Naive B cell (primary cell): ENCODE measurements at regions not wholly inside any gene's neighbourhood (a gene's known extent, or its start where the extent isn't known, plus 50 kb on each side); places are given as distances from the start of the nearest gene placed in this dataset.
A peak's percentile ranks its signal among the peaks of the same experiment; 100 is the strongest.
"Not testable (repeated sequence)": the region's sequence is repeated elsewhere in the genome, so short reads cannot be mapped to it uniquely, and the experiment has no call there.

ENCODE experiments used
- ATAC-seq, 2 donors: fragments of 150-1000 bp; cut with Tn5 transposase; 2 replicates each; pipeline ENCODE4 v1.10.0; 2021; ENCODE audit warnings: low read depth in 2 of 2, mild to moderate bottlenecking in 2 of 2, moderate library complexity in 2 of 2
- DNase-seq: peaks from one replicate; pipeline ENCODE4 v3.0.0; 2022
- H3K27ac Mint-ChIP-seq, 6 donors: one replicate each; pipeline ENCODE4 v1.8.0; 2020 to 2022; ENCODE audit warnings: mild to moderate bottlenecking in 6 of 6, mixed read lengths in 6 of 6, moderate library complexity in 5 of 6, inconsistent platforms in 2 of 6
- H3K27me3 Mint-ChIP-seq, 3 donors: one replicate each; pipeline ENCODE4 v1.8.0; 2021 to 2022; ENCODE audit warnings: mixed read lengths in 3 of 3, mild to moderate bottlenecking in 1 of 3
- H3K36me3 Mint-ChIP-seq, 2 donors: one replicate each; pipeline ENCODE4 v1.8.0; 2020 to 2022; ENCODE audit warnings: mixed read lengths in 2 of 2, inconsistent platforms in 1 of 2, mild to moderate bottlenecking in 1 of 2
- H3K4me1 Mint-ChIP-seq, 3 donors: one replicate each; pipeline ENCODE4 v1.8.0; 2020 to 2022; ENCODE audit warnings: mixed read lengths in 3 of 3, inconsistent platforms in 1 of 3, mild to moderate bottlenecking in 1 of 3, moderate library complexity in 1 of 3
- H3K4me3 Mint-ChIP-seq, 8 donors: one replicate each; pipeline ENCODE4 v1.8.0; 2020 to 2022; ENCODE audit warnings: mild to moderate bottlenecking in 8 of 8, mixed read lengths in 8 of 8, moderate library complexity in 8 of 8, inconsistent platforms in 2 of 8
- H3K9me3 Mint-ChIP-seq, 7 donors: one replicate each; pipeline ENCODE4 v1.8.0; 2020 to 2022; ENCODE audit warnings: mixed read lengths in 7 of 7, mild to moderate bottlenecking in 5 of 7, inconsistent platforms in 2 of 7, moderate library complexity in 1 of 7

DNA sequence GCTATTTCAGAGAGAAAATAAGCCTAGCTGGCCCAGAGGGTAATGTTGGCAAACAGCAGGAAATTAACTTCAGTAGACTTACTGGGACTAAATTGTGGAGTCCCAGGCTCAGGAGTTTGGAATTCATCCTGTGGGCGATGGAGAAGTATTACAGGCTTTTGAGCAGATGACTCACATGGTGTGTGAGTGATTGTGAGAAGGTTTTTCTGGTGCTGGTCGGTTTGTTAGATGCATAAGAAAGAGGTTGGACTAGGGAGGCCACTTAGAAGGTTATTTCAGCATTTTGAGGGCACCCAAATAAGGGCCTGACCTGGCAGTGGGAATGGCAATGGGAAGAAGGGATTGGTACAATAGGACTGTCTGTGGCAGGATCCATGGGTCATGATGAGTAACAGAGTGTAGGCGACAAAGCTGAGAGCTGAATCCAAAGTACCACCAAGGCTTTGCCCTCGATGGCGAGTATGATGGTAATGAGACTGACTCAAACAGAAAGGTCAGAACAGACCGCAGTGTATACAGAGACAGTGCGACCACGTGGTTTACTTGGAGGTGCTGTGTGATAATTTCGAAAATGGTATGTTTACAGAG lies 69.2 kb upstream of the KIF26B start:
- H3K4me3 Mint-ChIP-seq: no peak overlapping the region
- peak overlapping the region in 1 of 6 donors; percentile 10 for H3K27ac Mint-ChIP-seq
- no peaks in the 10 kb centered on the region for H3K27me3 Mint-ChIP-seq
- no peak for DNase-seq
- no peak for ATAC-seq
- H3K9me3 Mint-ChIP-seq: no peaks in the 10 kb centered on the region
- no peaks in the 10 kb centered on the region for H3K4me1 Mint-ChIP-seq
- peaks cover 4 to 15% of the 10 kb centered on the region in 2 donors for H3K36me3 Mint-ChIP-seq

DNA sequence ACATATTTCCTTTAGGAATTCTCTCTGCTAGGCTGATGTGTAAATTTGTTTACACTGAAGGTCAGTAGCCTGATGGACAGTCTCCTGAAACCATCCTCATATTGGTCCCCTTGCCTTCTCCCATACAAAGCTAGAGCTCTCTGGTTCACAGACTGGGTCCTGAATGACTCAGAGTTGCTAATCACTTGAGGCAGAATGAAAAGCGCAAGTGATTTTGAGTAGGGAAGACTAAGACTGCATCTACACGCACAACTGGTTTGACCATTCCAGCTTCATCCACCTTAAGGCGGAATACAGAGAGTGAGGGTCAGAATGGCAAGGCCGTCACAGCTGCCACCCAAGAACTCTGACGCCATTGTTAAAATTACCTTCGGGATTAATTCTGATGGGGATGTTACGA lies 70.2 kb upstream of the KIF26B start:
- H3K27me3 Mint-ChIP-seq: no peaks in the 10 kb centered on the region
- no peaks in the 10 kb centered on the region for H3K4me1 Mint-ChIP-seq
- H3K4me3 Mint-ChIP-seq: no peak overlapping the region
- no peak overlapping the region for H3K27ac Mint-ChIP-seq
- ATAC-seq (no peak), DNase-seq (no peak)
- H3K36me3 Mint-ChIP-seq: peaks cover 4 to 15% of the 10 kb centered on the region in 2 donors
- H3K9me3 Mint-ChIP-seq: no peaks in the 10 kb centered on the region

DNA sequence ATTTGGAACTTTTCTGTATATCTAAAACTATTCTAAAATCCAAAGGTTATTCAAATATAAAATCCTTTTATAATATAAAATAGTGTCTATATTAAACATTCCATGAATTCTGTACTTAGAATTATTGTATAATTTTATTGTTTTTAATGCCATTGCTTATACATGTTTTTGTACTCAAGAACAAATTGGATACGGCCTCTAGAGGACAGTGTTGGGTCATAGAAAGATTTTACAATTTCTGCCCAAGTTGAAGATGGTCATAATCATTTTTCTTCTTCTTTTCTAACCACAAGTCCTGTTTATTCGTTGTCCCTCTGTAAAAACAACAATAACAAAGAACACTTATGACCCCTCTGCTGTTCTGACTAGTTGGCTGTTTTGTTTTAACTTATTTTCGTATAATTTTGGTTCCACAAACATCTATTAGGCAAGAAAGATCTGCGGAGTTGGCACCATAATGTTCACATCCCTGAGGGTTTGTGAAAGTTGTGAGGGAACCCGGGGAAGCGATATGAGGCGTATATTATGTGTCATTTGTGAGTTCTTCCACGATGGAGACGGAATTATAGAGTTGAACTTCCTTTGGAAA lies 75.7 kb upstream of the KIF26B start:
- H3K36me3 Mint-ChIP-seq: peaks cover 4 to 7% of the 10 kb centered on the region in 2 donors
- no peaks in the 10 kb centered on the region for H3K4me1 Mint-ChIP-seq
- H3K27ac Mint-ChIP-seq: no peak overlapping the region
- ATAC-seq (no peak), DNase-seq (no peak)
- no peaks in the 10 kb centered on the region for H3K27me3 Mint-ChIP-seq
- no peak overlapping the region for H3K4me3 Mint-ChIP-seq
- peaks cover 0 to 3% (median 0%) of the 10 kb centered on the region in 7 donors for H3K9me3 Mint-ChIP-seq

DNA sequence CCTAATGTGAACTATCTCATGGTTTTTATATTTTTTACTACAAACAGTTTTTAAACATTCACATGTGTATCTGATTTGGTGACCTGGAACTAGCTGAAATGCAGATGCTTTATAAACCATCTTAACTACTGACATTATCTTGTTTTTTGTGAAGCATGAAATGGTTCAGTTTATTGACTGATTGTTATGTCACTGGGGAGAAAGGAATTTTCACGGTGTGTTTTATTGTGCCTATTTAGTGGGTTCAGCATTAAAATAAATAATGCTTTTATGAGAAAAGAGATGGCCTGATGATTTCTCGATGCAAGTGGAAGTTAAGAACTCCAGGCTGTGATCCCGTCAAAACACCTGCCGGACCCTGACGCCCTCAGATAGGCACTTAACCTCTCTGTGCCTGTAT lies 79.9 kb upstream of the KIF26B start:
- H3K27me3 Mint-ChIP-seq: no peaks in the 10 kb centered on the region
- peaks cover 0 to 9% (median 4%) of the 10 kb centered on the region in 7 donors for H3K9me3 Mint-ChIP-seq
- ATAC-seq: no peak
- H3K4me3 Mint-ChIP-seq: no peak overlapping the region
- peaks cover 8 to 15% of the 10 kb centered on the region in 2 donors for H3K36me3 Mint-ChIP-seq
- DNase-seq: no peak
- no peak overlapping the region for H3K27ac Mint-ChIP-seq
- H3K4me1 Mint-ChIP-seq: no peaks in the 10 kb centered on the region

DNA sequence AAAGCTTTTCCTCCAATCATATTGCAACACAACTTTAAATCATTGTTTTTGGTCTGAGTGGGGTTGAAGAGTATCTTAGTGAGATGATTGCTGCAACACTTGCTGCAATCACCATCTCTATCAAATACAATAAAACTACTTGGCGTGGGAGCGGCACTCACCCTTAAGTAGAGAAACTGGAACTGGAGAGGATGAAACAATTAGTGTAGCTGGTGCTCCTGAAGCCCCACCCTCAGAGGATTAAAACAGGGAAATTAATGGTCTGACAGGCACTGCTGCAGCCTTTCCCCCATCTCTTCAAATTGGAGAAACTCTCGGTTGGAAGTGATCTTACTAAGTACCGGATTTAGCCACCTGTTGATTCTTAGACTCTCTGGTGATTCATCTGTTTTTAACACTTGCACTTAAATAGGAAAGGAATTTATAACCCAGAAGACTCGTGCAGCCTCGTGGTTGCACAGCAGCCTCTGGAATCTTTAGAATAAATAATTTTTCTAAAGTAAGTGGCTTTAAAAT lies 80.5 kb upstream of the KIF26B start:
- peaks cover 8 to 15% of the 10 kb centered on the region in 2 donors for H3K36me3 Mint-ChIP-seq
- H3K4me3 Mint-ChIP-seq: no peak overlapping the region
- H3K27ac Mint-ChIP-seq: no peak overlapping the region

DNA sequence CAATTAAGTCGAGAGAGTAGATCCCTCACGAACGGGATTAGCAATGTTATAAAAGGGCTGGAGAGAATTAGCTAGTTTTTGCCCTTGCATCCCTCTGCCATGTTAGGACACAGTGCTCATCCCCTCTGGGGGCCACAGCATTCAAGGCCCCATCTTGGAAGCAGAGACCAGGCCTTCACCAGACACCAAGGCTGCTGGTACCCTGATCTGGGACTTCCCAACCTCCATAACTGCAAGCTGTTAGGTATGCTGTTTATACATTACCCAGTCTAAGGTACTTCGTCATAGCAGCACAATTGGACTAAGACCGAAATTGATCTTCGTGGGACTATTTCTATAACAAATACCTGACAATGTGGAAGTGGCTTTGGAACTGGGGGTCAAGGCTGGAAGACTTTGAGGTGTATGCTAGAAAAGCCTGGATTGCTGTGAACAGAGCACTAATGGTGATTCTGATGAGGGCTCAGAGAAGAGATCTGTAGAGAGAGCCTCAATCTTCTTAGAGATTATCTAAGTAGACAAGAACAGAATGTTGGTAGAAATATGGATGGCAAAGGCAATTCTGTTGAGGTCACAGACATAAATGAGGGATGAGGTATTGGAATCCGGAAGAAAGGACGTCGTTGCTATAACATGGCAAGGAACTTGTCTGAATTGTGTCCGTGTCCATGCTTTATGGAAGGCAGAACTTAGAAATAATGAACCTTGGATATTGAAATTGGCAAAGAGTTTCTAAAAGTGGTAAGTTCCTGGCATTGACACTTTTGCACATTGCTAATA lies 83.8 kb upstream of the KIF26B start:
- no peak for DNase-seq
- no peaks in the 10 kb centered on the region for H3K4me1 Mint-ChIP-seq
- peaks cover 8 to 15% of the 10 kb centered on the region in 2 donors for H3K36me3 Mint-ChIP-seq
- H3K27me3 Mint-ChIP-seq: no peaks in the 10 kb centered on the region
- no peak overlapping the region for H3K4me3 Mint-ChIP-seq
- ATAC-seq: no peak
- H3K27ac Mint-ChIP-seq: no peak overlapping the region
- H3K9me3 Mint-ChIP-seq: peaks cover 0 to 11% (median 4%) of the 10 kb centered on the region in 7 donors

More for the DNA sequence above, 80.5 kb upstream of the KIF26B start:
- no peaks in the 10 kb centered on the region for H3K27me3 Mint-ChIP-seq
- ATAC-seq (no peak), DNase-seq (no peak)
- H3K9me3 Mint-ChIP-seq: peaks cover 0 to 11% (median 4%) of the 10 kb centered on the region in 7 donors
- no peaks in the 10 kb centered on the region for H3K4me1 Mint-ChIP-seq

DNA sequence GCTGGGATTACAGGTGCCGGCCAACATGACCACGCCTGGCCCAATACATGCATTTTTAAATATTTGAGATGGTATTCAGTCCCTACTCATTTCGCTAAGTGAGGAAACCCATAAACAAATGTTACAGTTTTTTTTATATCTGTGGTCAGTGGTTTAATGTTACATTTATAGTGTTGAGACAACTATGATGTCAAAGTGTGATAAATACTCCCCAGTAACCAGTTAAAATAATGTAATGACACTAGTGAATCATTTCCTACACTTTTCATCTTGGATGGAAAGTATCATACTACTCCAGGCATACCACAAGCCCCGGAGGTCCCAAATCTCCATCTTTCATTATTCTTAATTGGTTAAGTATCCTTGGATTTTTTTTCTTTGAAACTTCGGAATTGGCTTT lies 87.5 kb upstream of the KIF26B start:
- Mint-ChIP-seq H3K4me3 (no peak overlapping the region), H3K27ac (no peak overlapping the region), H3K36me3 (peaks cover 8 to 11% of the 10 kb centered on the region in 2 donors), H3K27me3 (no peaks in the 10 kb centered on the region), H3K4me1 (no peaks in the 10 kb centered on the region), H3K9me3 (peaks cover 0 to 11% (median 0%) of the 10 kb centered on the region in 7 donors)
- DNase-seq: no peak
- ATAC-seq: no peak

DNA sequence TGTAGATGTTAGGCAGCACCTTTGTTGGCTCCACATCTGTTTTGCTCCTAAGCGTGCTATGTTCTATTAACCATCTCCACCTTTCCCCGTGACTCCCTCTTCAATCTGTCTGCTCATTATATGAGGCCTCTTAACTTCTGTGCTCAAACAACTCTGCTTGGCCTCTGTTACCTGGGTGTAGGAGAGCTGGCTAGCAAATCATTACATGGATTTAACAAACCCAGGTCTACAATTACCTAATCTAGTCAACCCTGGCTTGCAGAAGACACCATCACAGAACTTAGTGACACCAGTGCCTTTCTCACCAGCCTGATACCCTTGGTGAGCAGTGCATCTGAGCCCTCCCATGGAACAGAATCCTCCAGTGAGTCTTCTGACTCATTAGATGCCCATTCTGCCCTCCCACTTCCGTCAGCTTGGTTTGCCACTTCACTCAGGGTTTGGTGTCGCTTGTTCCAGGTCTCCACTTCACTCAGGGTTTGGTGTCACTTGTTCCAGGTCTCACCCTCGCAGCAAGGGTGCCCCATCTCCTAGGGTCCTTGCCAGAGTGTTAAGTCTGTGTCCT lies 92.0 kb upstream of the KIF26B start:
- no peak overlapping the region for H3K4me3 Mint-ChIP-seq
- ATAC-seq (no peak), DNase-seq (no peak)
- no peaks in the 10 kb centered on the region for H3K36me3 Mint-ChIP-seq
- no peaks in the 10 kb centered on the region for H3K9me3 Mint-ChIP-seq
- no peaks in the 10 kb centered on the region for H3K4me1 Mint-ChIP-seq
- H3K27me3 Mint-ChIP-seq: no peaks in the 10 kb centered on the region
- no peak overlapping the region for H3K27ac Mint-ChIP-seq

DNA sequence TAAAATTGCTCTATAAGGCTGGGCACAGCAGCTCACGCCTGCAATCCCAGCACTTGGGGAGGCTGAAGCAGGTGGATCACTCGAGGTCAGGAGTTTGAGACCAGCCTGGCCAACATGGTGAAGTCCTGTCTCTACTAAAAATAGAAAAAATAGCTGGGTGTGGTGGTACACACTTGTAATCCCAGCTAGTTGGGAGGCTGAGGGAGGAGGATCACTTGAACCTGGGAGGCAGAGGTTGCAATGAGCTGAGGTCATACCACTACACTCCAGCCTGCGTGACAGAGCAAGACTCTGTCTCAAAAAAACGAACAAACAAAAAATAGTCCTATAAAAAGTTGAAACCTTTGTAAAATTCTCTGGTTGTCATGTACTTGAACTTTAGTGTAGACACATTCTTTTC lies 93.0 kb upstream of the KIF26B start:
- not testable (repeated sequence) for ATAC-seq, H3K27ac Mint-ChIP-seq, H3K9me3 Mint-ChIP-seq, H3K4me1 Mint-ChIP-seq, H3K27me3 Mint-ChIP-seq, DNase-seq, H3K4me3 Mint-ChIP-seq, H3K36me3 Mint-ChIP-seq

DNA sequence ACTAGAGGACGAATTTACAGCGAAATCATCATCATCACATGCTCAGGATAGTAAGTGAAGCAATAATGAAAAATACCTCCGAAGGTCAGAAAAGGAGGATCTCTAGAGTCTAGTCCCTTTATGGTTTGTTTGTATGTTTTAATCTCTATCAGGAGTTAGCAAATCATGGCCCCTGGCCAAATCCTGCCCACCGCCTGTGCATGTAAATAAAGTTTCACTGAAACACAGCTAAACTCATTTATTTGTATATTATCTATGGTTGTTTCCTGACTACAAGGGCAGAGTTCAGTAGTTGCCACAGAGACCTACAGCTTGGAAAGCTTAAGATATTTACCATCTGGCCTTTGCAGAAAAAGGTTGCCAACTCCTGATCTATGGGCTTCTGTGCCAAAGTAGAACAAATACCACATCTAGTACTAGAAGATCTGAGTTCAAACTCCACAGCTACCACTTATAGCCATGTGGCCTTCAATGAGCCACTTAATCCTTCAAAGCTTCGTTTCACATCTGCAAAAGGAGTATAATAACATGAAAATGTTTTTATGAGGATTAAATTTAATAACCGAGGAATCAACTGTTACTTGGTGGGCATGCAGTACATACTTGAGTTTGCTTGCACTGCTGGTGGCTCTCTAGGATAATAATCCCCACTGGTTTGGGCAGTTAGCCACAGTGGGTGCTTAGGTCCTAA lies 94.0 kb upstream of the KIF26B start:
- no peak for DNase-seq
- no peak for ATAC-seq
- Mint-ChIP-seq H3K4me1 (no peaks in the 10 kb centered on the region), H3K36me3 (peaks cover 0 to 2% of the 10 kb centered on the region in 2 donors), H3K27ac (no peak overlapping the region), H3K4me3 (no peak overlapping the region), H3K27me3 (no peaks in the 10 kb centered on the region), H3K9me3 (no peaks in the 10 kb centered on the region)

DNA sequence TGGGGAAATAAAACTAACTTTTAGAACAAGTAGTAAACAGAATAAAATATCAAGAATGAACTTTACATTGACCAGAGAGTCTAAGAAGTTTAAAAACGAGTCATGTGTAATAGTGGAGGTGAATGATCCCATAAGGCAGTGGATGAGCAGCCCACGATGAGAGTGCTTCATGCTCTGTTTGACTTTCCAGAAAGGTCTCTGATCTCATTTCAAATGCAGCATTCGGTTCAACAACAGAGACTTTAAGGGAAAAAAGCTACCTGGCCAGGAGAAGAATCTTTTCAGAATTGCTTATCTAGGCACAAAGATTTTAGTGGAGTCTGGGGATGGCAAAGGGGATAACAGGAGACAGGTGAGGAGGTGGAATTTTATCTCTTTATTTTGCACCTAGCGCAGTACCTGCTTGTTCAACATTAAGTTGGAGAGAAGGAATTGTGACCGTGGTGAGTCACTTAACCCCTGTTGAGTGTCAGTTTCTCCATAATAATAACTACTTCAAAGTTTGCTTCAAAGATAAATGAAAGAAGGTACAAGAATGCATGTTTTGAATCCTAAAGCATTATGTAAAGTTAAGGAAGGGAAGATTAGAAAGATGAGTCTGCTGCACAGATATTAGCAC lies 94.9 kb upstream of the KIF26B start:
- Mint-ChIP-seq H3K4me3 (no peak overlapping the region), H3K36me3 (peaks cover 0 to 8% of the 10 kb centered on the region in 2 donors), H3K27me3 (no peaks in the 10 kb centered on the region), H3K9me3 (no peaks in the 10 kb centered on the region), H3K4me1 (peaks cover 0 to 4% (median 0%) of the 10 kb centered on the region in 3 donors), H3K27ac (no peak overlapping the region)
- DNase-seq: no peak
- no peak for ATAC-seq

DNA sequence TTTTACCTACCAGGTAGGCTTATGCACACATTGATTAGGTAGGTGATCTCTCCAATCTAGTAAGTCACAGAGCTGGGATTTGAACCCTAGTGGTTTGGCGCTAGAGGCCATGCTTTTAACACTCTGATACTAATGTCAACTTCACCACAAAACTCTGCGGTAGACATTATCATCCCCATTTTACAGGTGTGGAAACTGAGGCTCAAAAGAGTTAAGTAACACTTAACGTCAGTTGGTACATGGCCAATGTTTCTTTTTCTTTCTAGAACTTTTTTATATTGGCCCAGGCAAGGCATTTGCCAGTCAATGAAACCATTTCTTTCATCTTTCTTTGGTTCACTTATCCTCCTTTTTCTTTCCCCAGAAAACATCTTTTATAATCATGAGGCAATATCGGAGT lies 95.9 kb upstream of the KIF26B start:
- Mint-ChIP-seq H3K9me3 (no peaks in the 10 kb centered on the region), H3K27ac (no peak overlapping the region), H3K4me3 (no peak overlapping the region), H3K4me1 (peaks cover 4 to 10% (median 7%) of the 10 kb centered on the region in 3 donors), H3K36me3 (peaks cover 8% of the 10 kb centered on the region in 2 donors), H3K27me3 (peaks cover 0 to 8% (median 6%) of the 10 kb centered on the region in 3 donors)
- no peak for ATAC-seq
- DNase-seq: no peak

DNA sequence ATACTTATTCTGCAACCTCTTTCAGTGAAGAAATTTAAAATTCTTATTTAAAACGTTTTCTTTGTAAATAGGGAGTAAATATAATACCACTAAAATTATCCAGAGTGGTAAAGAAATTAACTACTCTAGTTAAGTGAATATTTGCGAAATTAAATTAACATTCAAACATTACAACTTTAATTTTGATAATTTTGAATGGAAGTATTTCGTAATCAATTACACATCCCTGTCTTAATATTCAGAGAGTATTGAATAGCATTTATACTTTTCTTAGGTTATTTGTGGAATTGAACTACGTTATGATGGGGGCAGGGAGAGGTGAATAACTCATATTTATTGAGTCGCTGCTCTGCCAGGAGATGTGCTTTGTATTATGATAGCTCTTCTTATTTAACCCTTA lies 96.3 kb upstream of the KIF26B start:
- Mint-ChIP-seq H3K4me3 (no peak overlapping the region), H3K9me3 (no peaks in the 10 kb centered on the region), H3K36me3 (peaks cover 8% of the 10 kb centered on the region in 2 donors), H3K27ac (no peak overlapping the region), H3K27me3 (peaks cover 0 to 8% (median 6%) of the 10 kb centered on the region in 3 donors), H3K4me1 (peaks cover 4 to 10% (median 7%) of the 10 kb centered on the region in 3 donors)
- DNase-seq (no peak), ATAC-seq (no peak)
